ENCODE measurements at regions not wholly inside any gene's neighbourhood (a gene's known extent, or its start where the extent isn't known, plus 50 kb on each side); places are given as distances from the start of the nearest gene placed in this dataset.

- TF ChIP-seq, protein P1, sequence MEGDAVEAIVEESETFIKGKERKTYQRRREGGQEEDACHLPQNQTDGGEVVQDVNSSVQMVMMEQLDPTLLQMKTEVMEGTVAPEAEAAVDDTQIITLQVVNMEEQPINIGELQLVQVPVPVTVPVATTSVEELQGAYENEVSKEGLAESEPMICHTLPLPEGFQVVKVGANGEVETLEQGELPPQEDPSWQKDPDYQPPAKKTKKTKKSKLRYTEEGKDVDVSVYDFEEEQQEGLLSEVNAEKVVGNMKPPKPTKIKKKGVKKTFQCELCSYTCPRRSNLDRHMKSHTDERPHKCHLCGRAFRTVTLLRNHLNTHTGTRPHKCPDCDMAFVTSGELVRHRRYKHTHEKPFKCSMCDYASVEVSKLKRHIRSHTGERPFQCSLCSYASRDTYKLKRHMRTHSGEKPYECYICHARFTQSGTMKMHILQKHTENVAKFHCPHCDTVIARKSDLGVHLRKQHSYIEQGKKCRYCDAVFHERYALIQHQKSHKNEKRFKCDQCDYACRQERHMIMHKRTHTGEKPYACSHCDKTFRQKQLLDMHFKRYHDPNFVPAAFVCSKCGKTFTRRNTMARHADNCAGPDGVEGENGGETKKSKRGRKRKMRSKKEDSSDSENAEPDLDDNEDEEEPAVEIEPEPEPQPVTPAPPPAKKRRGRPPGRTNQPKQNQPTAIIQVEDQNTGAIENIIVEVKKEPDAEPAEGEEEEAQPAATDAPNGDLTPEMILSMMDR (IDR thresholded peaks at IDR 0.05; ENCODE audit: extremely low read depth, missing control alignments), result no peak
- DNase-seq (ENCODE audit: low spot score), result no peak
Observed at GRCh38 chr1:14112613-14113012, 412.6 kb downstream of the PRDM2 start.

DNA sequence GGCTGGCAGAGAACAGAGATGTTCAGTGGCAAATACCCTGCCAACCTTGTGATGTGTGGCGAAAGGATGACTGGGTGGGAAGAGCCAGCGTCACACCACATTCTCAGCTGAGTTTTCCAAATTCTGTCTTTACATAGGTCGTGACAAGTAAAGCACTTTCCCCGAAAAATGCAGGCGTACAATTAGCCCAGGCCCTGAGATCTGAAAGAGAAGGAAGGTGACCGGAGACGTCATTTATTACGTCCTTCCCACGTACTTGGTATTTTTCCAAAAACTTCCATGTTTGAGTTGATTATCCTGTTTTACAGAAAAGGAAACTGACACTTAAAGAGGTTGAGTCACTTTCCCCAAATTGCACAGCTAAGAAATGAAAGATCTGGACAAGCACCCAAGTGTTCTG lies 413.3 kb downstream of the PRDM2 start:
- TF ChIP-seq, protein P1 (IDR thresholded peaks at IDR 0.05; ENCODE audit: extremely low read depth, missing control alignments), result no peak

GRCh38 chr1:14113841-14114567 lies 414.0 kb downstream of the PRDM2 start:
- TF ChIP-seq, protein P1 (IDR thresholded peaks at IDR 0.05; ENCODE audit: extremely low read depth, missing control alignments), result no peak
- peak; percentile 29 for DNase-seq (ENCODE audit: low spot score)

More for the DNA sequence above, 413.3 kb downstream of the PRDM2 start:
- no peak for DNase-seq (ENCODE audit: low spot score)

DNA sequence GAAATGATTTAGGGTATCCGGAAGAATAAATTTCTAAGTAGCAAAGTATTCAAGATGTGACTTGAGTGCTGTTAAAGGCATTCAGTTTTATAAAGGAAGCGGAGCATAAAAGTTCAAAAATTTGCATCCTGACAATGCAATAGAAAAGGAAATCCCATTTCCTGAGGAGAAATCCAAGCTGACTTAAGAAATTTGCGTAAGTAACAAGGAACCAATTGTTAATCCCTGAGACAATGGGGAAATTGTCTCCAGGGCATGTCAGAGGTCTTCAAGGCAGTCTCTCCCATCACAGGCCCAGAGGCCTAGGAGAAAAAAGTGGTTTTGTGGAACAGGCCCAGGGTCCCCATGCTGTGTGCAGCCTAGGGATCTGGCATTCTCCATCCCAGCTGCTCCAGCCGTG lies 416.0 kb downstream of the PRDM2 start:
- no peak for DNase-seq (ENCODE audit: low spot score)
- TF ChIP-seq, protein P1 (IDR thresholded peaks at IDR 0.05; ENCODE audit: extremely low read depth, missing control alignments), result no peak

DNA sequence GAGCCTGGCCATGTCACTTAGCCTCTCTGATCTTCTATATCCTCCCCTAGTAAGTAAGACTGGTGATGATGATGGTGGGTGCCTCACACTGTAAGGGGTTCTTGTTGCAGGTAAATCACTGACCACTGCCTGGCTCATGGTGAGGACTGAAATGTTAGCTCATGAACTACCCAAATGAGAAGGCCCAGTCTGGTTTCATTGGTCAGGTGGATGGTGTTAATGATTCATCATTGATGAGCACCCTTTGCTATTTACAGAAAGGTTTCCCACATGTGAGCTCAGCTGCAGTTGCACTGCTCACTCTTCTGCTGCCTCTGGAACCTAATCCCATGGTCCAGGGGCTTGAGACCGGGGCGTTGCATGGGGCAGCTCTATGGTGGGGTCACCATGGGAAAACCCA lies 417.7 kb downstream of the PRDM2 start:
- DNase-seq (ENCODE audit: low spot score), result no peak
- TF ChIP-seq, protein P1 (IDR thresholded peaks at IDR 0.05; ENCODE audit: extremely low read depth, missing control alignments), result no peak

DNA sequence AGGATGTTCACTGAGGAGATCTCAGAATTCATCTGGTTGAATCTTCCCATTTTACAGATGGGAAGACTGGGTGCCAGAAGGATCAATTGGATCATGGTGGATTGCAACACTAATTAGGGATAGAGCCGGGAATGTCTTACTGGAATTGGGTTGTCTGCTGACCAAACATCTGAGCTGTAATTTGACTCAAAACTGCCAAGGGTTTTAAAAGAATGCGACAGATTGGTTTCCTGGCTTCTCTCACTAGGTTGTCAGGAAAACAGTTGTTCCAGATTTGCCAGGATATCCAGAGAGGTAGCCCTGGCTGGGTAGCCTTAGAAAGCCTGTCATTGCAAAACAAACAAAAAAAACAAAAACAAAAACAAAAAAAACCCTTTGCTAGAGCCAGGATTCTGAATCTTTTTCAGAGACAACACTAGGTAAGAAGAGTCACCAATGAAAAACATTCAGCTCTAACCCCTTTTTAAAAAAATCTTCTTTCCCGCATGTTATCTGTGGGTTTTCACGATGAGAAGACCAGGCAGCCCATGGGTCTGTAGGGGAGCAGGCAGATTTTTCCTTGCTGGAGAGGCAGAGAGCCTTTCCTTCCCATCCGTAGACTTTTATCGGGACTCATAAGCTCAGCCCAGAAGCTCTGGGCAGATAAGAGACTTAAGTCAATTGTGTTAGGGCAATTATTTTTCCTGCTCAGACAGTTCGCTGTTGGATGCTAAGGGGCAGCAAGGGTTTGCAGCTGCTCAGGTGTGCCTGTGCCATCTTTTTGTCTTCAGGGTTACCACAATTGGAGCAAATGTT lies 418.9 kb downstream of the PRDM2 start:
- TF ChIP-seq, protein P1 (IDR thresholded peaks at IDR 0.05; ENCODE audit: extremely low read depth, missing control alignments), result no peak

GRCh38 chr1:14120895-14121294 lies 420.9 kb downstream of the PRDM2 start:
- DNase-seq (ENCODE audit: low spot score), result no peak
- TF ChIP-seq, protein P1 (IDR thresholded peaks at IDR 0.05; ENCODE audit: extremely low read depth, missing control alignments), result no peak

More for the DNA sequence above, 418.9 kb downstream of the PRDM2 start:
- DNase-seq (ENCODE audit: low spot score), result no peak
